Right hindlimb (tissue), 1 donor: ENCODE measurements at regions not wholly inside any gene's neighbourhood (a gene's known extent, or its start where the extent isn't known, plus 50 kb on each side); places are given as distances from the start of the nearest gene placed in this dataset.
"Not testable (repeated sequence)": the region's sequence is repeated elsewhere in the genome, so short reads cannot be mapped to it uniquely, and the experiment has no call there.

ENCODE experiments used
- DNase-seq: peaks from one replicate; pipeline ENCODE4 v3.0.0-alpha.2; 2018

GRCh38 chr9:80679916-80680315, 1009.4 kb downstream of the TLE1 start:
- DNase-seq: no peak

- DNase-seq: no peak
Measured at GRCh38 chr9:80678906-80679305, 1010.4 kb downstream of the TLE1 start.

GRCh38 chr9:80673496-80673895, 1015.9 kb downstream of the TLE1 start:
- DNase-seq: no peak

GRCh38 chr9:80665479-80665878, 1023.9 kb downstream of the TLE1 start:
- no peak for DNase-seq

- DNase-seq: no peak
Measured at GRCh38 chr9:80664327-80665210, 1024.8 kb downstream of the TLE1 start.

- DNase-seq: not testable (repeated sequence)
Measured at GRCh38 chr9:80659751-80660150, 1029.6 kb downstream of the TLE1 start.

GRCh38 chr9:80651044-80651443, 1038.3 kb downstream of the TLE1 start:
- DNase-seq: no peak

- DNase-seq: no peak
Measured at GRCh38 chr9:80649496-80649895, 1039.9 kb downstream of the TLE1 start.

GRCh38 chr9:80649001-80649420, 1040.3 kb downstream of the TLE1 start:
- peak; percentile 48 for DNase-seq

GRCh38 chr9:80648336-80648735, 1041.0 kb downstream of the TLE1 start:
- DNase-seq: no peak

- no peak for DNase-seq
Measured at GRCh38 chr9:80646211-80646610, 1043.1 kb downstream of the TLE1 start.

GRCh38 chr9:80644044-80644443, 1045.3 kb downstream of the TLE1 start:
- DNase-seq: no peak

GRCh38 chr9:80635065-80635464, 1054.3 kb downstream of the TLE1 start:
- DNase-seq: no peak

- no peak for DNase-seq
Measured at GRCh38 chr9:80632041-80632440, 1057.3 kb downstream of the TLE1 start.

- DNase-seq: no peak
Measured at GRCh38 chr9:80622508-80622907, 1050.7 kb downstream of the TLE4 start.

GRCh38 chr9:80619356-80619755, 1047.6 kb downstream of the TLE4 start:
- no peak for DNase-seq

GRCh38 chr9:80615964-80616363, 1044.2 kb downstream of the TLE4 start:
- DNase-seq: peak; percentile 60

GRCh38 chr9:80605793-80606192, 1034.0 kb downstream of the TLE4 start:
- no peak for DNase-seq

- DNase-seq: no peak
Measured at GRCh38 chr9:80605129-80605528, 1033.4 kb downstream of the TLE4 start.

- no peak for DNase-seq
Measured at GRCh38 chr9:80602291-80602690, 1030.5 kb downstream of the TLE4 start.

- DNase-seq: no peak
Measured at GRCh38 chr9:80596579-80596978, 1024.8 kb downstream of the TLE4 start.

- no peak for DNase-seq
Measured at GRCh38 chr9:80595192-80595591, 1023.4 kb downstream of the TLE4 start.

GRCh38 chr9:80592413-80592812, 1020.6 kb downstream of the TLE4 start:
- DNase-seq: no peak

- no peak for DNase-seq
Measured at GRCh38 chr9:80586786-80587330, 1015.1 kb downstream of the TLE4 start.

GRCh38 chr9:80571953-80572352, 1000.2 kb downstream of the TLE4 start:
- no peak for DNase-seq
